ENCODE measurements at regions not wholly inside any gene's neighbourhood (a gene's known extent, or its start where the extent isn't known, plus 50 kb on each side); places are given as distances from the start of the nearest gene placed in this dataset.
A peak's percentile ranks its signal among the peaks of the same experiment; 100 is the strongest.
"Not testable (repeated sequence)": the region's sequence is repeated elsewhere in the genome, so short reads cannot be mapped to it uniquely, and the experiment has no call there.

DNA sequence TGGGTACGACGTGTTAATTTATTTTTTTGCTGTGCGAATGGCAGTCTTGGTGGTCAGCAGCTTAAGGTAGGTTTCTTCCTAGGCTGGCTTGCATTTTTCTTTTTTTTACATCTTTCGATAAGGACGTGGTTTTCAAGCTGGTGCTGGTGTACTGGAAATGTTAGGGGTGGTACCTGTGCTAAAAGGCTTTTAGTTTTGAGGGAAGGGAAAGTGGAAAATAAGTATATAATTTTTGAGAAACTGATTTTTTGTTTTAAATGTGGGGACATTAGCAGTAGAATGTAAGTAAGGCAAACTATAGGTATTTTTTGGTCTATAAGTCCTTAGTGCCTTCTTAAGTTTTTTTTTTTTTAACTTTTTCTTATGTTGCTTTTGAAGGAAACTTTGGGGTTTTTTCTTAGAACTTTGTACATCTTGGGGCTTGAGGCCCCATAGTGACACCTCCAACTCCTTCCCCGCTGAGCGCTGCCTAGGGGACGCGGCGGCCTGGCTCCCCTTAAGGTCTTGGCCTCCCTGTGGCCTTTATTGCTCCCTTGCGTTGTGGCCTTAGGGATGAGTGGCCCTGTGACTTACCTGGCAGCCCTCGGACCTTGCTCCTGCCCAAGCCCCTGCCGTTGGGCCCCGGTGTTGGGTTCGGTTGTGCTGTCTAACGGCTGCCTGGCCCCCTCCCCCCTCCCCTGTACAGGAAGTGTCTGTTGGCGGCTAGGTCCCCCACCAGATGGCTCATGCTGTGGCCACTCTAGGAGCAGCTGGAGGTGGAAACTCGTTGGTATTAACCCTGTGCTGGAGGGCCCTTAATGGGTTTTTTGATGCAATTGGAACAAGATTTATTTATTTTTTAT, 88.0 kb upstream of the RPRML start:
- no peaks in the 10 kb centered on the region for H3K36me3 ChIP-seq
- intact Hi-C loops (cut with DNase I) = no loop called here
- peak overlapping the region; percentile 49 to 81 (median 65) for H3K27ac ChIP-seq
- 4 to 8% methylated on average over 13 to 18 of the region's 18 CpGs for WGBS, 2 donors
- H3K9me3 ChIP-seq = no peaks in the 10 kb centered on the region
- TF ChIP-seq, protein P1, sequence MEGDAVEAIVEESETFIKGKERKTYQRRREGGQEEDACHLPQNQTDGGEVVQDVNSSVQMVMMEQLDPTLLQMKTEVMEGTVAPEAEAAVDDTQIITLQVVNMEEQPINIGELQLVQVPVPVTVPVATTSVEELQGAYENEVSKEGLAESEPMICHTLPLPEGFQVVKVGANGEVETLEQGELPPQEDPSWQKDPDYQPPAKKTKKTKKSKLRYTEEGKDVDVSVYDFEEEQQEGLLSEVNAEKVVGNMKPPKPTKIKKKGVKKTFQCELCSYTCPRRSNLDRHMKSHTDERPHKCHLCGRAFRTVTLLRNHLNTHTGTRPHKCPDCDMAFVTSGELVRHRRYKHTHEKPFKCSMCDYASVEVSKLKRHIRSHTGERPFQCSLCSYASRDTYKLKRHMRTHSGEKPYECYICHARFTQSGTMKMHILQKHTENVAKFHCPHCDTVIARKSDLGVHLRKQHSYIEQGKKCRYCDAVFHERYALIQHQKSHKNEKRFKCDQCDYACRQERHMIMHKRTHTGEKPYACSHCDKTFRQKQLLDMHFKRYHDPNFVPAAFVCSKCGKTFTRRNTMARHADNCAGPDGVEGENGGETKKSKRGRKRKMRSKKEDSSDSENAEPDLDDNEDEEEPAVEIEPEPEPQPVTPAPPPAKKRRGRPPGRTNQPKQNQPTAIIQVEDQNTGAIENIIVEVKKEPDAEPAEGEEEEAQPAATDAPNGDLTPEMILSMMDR (IDR thresholded peaks at IDR 0.05) = peak in 3 of 6 experiments; percentile 23 to 40 (median 26)
- peak in 1 of 2 donors; percentile 72 for TF ChIP-seq POLR2A (IDR thresholded peaks at IDR 0.05)
- DNase-seq = peak; percentile 82 to 84
- H3K4me1 ChIP-seq = peaks cover 6 to 14% of the 10 kb centered on the region in 2 donors
- H3K4me3 ChIP-seq (replicated peaks in 1 of 3) = peak overlapping the region; percentile 41 to 86 (median 56)
- no peaks in the 10 kb centered on the region for H3K27me3 ChIP-seq

DNA sequence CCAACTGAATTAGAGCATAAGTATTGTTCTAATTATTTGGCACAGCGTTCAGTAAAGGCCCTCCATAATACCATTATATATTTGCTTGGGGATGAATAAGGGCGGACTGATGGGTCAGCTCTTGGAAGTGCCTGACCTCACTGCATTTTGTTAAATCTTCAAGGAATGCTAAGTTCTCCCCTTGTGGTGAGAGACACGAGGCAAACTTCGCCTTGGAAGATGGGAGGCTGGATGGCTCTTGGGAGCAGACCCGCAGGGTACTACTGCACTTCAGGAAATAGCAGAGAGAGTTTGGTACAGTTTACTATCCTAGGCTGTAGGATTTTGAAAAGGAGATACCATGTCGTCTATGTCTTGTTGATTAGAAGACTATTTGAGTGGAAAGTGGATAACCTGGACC, 87.0 kb upstream of the RPRML start:
- intact Hi-C loops (cut with DNase I) = no loop called here
- no peak overlapping the region for H3K27ac ChIP-seq
- no peaks in the 10 kb centered on the region for H3K36me3 ChIP-seq
- H3K9me3 ChIP-seq = no peaks in the 10 kb centered on the region
- no peaks in the 10 kb centered on the region for H3K27me3 ChIP-seq
- H3K4me3 ChIP-seq (replicated peaks in 1 of 3) = no peak overlapping the region
- H3K4me1 ChIP-seq = peaks cover 6 to 14% of the 10 kb centered on the region in 2 donors
- WGBS, 2 donors = 53 to 69% methylated on average over 6 of the region's 6 CpGs
- no peak for DNase-seq
- TF ChIP-seq, protein P1 (IDR thresholded peaks at IDR 0.05) = no peak
- TF ChIP-seq POLR2A (IDR thresholded peaks at IDR 0.05) = no peak

DNA sequence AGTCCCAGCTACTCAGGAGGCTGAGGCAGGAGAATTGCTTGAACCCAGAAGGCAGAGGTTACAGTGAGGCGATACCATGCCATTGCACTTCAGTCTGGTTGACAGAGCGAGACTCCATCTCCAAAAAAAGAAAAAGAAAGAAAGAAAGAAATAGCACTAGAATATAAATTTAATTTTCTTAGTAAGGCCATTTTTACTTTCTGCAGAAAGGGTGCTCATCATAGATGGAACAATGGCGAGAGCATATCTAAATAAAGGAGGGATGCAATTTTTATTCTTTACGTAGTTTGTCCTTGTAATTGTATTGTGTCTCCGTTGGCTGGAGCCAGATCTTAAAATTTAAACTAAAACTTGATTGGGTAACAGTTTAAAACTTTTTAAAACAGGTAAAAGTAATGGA, 85.6 kb upstream of the RPRML start:
- intact Hi-C loops (cut with DNase I) = no loop called here
- no peaks in the 10 kb centered on the region for H3K27me3 ChIP-seq
- 97 to 98% methylated on average over 5 of the region's 5 CpGs for WGBS, 2 donors
- H3K36me3 ChIP-seq = no peaks in the 10 kb centered on the region
- H3K4me3 ChIP-seq (replicated peaks in 1 of 3) = no peak overlapping the region
- no peak overlapping the region for H3K27ac ChIP-seq
- TF ChIP-seq, protein P1 (IDR thresholded peaks at IDR 0.05) = no peak
- TF ChIP-seq POLR2A (IDR thresholded peaks at IDR 0.05) = no peak
- no peak for DNase-seq
- H3K9me3 ChIP-seq = no peaks in the 10 kb centered on the region
- peaks cover 6 to 8% of the 10 kb centered on the region in 2 donors for H3K4me1 ChIP-seq

DNA sequence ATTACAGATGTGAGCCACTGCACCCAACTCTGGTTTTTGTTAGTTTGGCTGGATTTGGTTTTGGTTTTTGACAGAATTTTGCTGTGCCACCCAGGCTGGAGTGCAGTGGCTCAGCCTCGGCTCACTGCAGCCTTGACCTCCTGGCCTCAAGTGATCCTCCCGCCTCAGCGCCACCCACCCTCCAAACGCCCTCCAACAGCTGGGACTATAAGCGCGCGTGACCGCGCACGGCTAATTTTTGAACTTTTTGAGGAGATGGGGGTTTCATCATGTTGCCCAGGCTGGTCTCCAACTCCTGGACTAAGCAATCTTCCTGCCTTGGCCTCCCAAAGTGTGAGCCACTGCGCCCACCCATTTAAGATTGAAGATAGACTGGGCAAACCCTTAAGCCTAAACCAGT, 84.4 kb upstream of the RPRML start:
- no peak for DNase-seq
- Histone ChIP-seq H3K36me3 (no peaks in the 10 kb centered on the region), H3K9me3 (no peaks in the 10 kb centered on the region), H3K27me3 (no peaks in the 10 kb centered on the region), H3K27ac (no peak overlapping the region), H3K4me1 (peaks cover 6 to 7% of the 10 kb centered on the region in 2 donors), H3K4me3 (replicated peaks in 1 of 3) (no peak overlapping the region)
- intact Hi-C loops (cut with DNase I) = no loop called here
- WGBS, 2 donors = 96 to 97% methylated on average over 11 of the region's 11 CpGs
- TF ChIP-seq, protein P1 (IDR thresholded peaks at IDR 0.05) = no peak
- no peak for TF ChIP-seq POLR2A (IDR thresholded peaks at IDR 0.05)

DNA sequence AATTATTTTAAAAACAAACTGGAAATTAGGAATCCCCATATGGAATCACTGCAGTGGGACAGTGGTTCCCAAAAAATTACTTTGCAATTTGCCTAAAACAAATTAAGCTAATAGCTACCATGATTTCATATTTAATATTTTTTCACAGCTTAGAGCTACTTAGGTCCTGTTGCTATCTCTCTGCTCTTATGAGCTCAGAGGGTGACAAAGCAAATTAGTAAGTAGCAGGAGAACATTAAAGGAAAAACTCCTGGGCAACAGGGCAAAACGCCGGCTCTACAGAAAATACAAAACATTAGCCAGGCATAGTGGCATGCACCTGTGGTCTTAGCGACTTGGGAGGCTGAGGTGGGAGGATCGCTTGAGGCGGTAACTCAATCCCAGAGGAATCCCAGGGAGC, 83.8 kb upstream of the RPRML start:
- intact Hi-C loops (cut with DNase I); H3K4me3 ChIP-seq (replicated peaks in 1 of 3): not testable (repeated sequence)
- 95 to 97% methylated on average over 5 of the region's 5 CpGs for WGBS, 2 donors

DNA sequence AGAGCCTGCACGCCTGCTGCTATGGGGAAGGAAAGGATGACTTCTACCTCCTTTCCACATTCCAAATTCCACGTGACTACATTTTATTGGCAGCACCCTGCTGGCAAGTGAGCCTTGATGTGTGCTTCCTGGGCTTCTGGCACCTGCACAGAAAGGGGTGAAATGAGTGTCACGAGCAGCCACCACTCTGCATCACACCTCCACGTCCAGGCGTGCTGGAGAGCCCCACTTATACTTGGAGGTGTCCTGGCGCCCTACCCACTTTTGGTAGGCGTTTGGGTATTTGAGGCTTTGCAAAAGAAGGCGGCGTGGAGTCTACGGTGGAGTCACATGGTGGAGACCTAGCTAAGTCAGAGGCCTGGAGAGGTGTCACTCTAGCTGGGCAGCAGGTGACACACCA, 81.0 kb upstream of the RPRML start:
- H3K27ac ChIP-seq; H3K9me3 ChIP-seq; H3K36me3 ChIP-seq; H3K27me3 ChIP-seq; DNase-seq; H3K4me3 ChIP-seq (replicated peaks in 1 of 3); intact Hi-C loops (cut with DNase I); H3K4me1 ChIP-seq: not testable (repeated sequence)
- WGBS, 2 donors = 87 to 90% methylated on average over 10 of the region's 10 CpGs

More for the DNA sequence above, 83.8 kb upstream of the RPRML start:
- not testable (repeated sequence) for H3K27me3 ChIP-seq, H3K27ac ChIP-seq, H3K9me3 ChIP-seq, H3K4me1 ChIP-seq, DNase-seq, H3K36me3 ChIP-seq
